MM.1S (cell line): ENCODE measurements at regions not wholly inside any gene's neighbourhood (a gene's known extent, or its start where the extent isn't known, plus 50 kb on each side); places are given as distances from the start of the nearest gene placed in this dataset.

Source experiments
- DNase-seq: peaks from one replicate; pipeline ENCODE4 v3.0.0-alpha.2; 2015
- H2AFZ ChIP-seq: fragments of 300-600 bp; sonication (generic); 2 replicates; pipeline ENCODE4 v1.6.0; 2016; ENCODE audit warnings: antibody characterized with exemption, low read length
- H3F3A ChIP-seq: fragments of 300-600 bp; sonication (generic); 2 replicates; pipeline ENCODE4 v1.6.1; 2016; ENCODE audit warnings: mild to moderate bottlenecking, antibody characterized with exemption, low read length, moderate library complexity, mixed read lengths; ENCODE audit not compliant: insufficient read depth
- H3K27ac ChIP-seq: fragments of 300-600 bp; sonication (generic); 2 replicates; pipeline ENCODE4 v1.5.1; 2016; ENCODE audit warnings: mild to moderate bottlenecking, low read length
- H3K27me3 ChIP-seq: fragments of 300-600 bp; sonication (generic); replicated peaks from 2 replicates; pipeline ENCODE4 v1.6.0; 2016; ENCODE audit warnings: low read length; ENCODE audit not compliant: insufficient read depth
- H3K36me3 ChIP-seq: fragments of 300-600 bp; sonication (generic); replicated peaks from 2 replicates; pipeline ENCODE4 v1.6.1; 2016; ENCODE audit warnings: mild to moderate bottlenecking, low read length, mixed read lengths; ENCODE audit not compliant: insufficient read depth
- H3K4me1 ChIP-seq: fragments of 300-600 bp; sonication (generic); 2 replicates; pipeline ENCODE4 v1.6.1; 2016; ENCODE audit warnings: low read length, mixed read lengths
- H3K4me2 ChIP-seq: fragments of 300-600 bp; sonication (generic); 2 replicates; pipeline ENCODE4 v1.6.0; 2016; ENCODE audit warnings: low read depth, low read length
- H3K4me3 ChIP-seq: fragments of 300-600 bp; sonication (generic); 2 replicates; pipeline ENCODE4 v1.5.1; 2016; ENCODE audit warnings: low read length, mixed read lengths
- H3K79me2 ChIP-seq: fragments of 300-600 bp; sonication (generic); 2 replicates; pipeline ENCODE4 v1.6.1; 2016; ENCODE audit warnings: mixed run types, low read length, mixed read lengths
- H3K9ac ChIP-seq: fragments of 300-600 bp; sonication (generic); 2 replicates; pipeline ENCODE4 v1.6.1; 2016; ENCODE audit warnings: low read length, mixed read lengths
- H3K9me2 ChIP-seq: fragments of 300-600 bp; sonication (generic); replicated peaks from 2 replicates; pipeline ENCODE4 v1.6.1; 2016; ENCODE audit warnings: mild to moderate bottlenecking, low read length, mixed read lengths; ENCODE audit not compliant: insufficient read depth
- H3K9me3 ChIP-seq: fragments of 300-600 bp; sonication (generic); replicated peaks from 2 replicates; pipeline ENCODE4 v1.6.1; 2016; ENCODE audit warnings: mild to moderate bottlenecking, low read length, mixed read lengths; ENCODE audit not compliant: insufficient read depth
- H4K20me1 ChIP-seq: fragments of 300-600 bp; sonication (generic); 2 replicates; pipeline ENCODE4 v1.6.1; 2016; ENCODE audit warnings: mild to moderate bottlenecking, low read length, moderate library complexity, mixed read lengths; ENCODE audit not compliant: insufficient read depth
- EZH2 ChIP-seq: fragments of 300-600 bp; sonication (generic); optimal IDR thresholded peaks from 2 replicates; pipeline ENCODE3; 2017; ENCODE audit warnings: low read depth, mild to moderate bottlenecking, antibody characterized with exemption, low read length, mixed read lengths
- EZH2phosphoT487 ChIP-seq: fragments of 300-600 bp; sonication (generic); IDR thresholded peaks from 2 replicates; pipeline ENCODE4 v1.6.1; 2018; ENCODE audit warnings: antibody characterized with exemption, low read length
- TF ChIP-seq, protein P1 (sequence below): fragments of 300-600 bp; sonication (generic); IDR thresholded peaks from 2 replicates; pipeline ENCODE4 v1.5.1; 2016; ENCODE audit warnings: antibody characterized with exemption, low read length, mixed read lengths

DNA sequence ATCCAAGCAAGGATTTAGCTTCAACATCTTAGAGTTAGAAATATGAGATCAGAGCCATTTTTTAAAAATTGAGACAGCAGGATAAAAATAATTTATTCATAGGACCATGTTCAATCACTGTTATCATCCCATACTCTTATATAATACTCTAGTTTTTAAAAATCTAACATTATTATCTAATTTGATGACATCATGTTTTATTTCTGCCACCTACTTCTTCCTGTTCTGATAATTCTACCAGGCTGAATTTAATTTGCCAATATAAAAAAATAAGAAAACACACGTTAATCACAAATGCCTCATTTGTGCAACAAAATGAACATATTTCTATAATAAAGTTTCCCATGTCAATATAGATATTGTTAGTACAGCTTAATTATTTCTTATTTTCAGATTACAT, 621.7 kb downstream of the KCNJ3 start:
- no peak for DNase-seq
- Histone ChIP-seq H3K79me2 (no peaks in the 10 kb centered on the region), H4K20me1 (no peaks in the 10 kb centered on the region), H3K36me3 (no peaks in the 10 kb centered on the region), H3F3A (no peaks in the 10 kb centered on the region), H3K27ac (no peak overlapping the region), H3K4me2 (no peak overlapping the region), H3K4me1 (no peaks in the 10 kb centered on the region), H3K9me2 (no peaks in the 10 kb centered on the region), H3K27me3 (no peaks in the 10 kb centered on the region), H3K9ac (no peak overlapping the region), H3K9me3 (no peaks in the 10 kb centered on the region), H2AFZ (no peak overlapping the region), H3K4me3 (no peak overlapping the region)
- TF ChIP-seq EZH2phosphoT487 (no peak), EZH2 (no peak)
- TF ChIP-seq, protein P1, sequence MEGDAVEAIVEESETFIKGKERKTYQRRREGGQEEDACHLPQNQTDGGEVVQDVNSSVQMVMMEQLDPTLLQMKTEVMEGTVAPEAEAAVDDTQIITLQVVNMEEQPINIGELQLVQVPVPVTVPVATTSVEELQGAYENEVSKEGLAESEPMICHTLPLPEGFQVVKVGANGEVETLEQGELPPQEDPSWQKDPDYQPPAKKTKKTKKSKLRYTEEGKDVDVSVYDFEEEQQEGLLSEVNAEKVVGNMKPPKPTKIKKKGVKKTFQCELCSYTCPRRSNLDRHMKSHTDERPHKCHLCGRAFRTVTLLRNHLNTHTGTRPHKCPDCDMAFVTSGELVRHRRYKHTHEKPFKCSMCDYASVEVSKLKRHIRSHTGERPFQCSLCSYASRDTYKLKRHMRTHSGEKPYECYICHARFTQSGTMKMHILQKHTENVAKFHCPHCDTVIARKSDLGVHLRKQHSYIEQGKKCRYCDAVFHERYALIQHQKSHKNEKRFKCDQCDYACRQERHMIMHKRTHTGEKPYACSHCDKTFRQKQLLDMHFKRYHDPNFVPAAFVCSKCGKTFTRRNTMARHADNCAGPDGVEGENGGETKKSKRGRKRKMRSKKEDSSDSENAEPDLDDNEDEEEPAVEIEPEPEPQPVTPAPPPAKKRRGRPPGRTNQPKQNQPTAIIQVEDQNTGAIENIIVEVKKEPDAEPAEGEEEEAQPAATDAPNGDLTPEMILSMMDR: no peak

DNA sequence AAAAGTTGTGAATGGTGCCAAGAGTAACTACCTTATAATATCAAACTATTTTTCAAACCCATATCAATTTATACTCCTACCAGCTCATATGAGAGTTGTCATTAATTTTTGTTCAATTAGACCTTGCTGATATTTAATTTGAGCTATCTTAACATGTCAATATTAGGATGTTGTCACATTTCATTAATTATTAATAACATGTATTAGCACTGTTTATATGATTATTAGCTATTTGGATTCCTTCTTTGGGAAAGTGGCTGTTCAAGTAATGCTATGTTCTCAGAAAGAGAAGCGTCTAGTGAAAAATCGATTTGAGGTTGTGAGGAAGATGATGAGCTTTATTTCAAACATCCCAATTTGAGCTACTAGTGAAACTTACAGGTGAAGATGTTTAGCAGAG, 620.2 kb downstream of the KCNJ3 start:
- no peak overlapping the region for H3K9ac ChIP-seq
- no peaks in the 10 kb centered on the region for H3K79me2 ChIP-seq
- H3K27ac ChIP-seq: no peak overlapping the region
- H3K9me2 ChIP-seq: no peaks in the 10 kb centered on the region
- TF ChIP-seq, protein P1: no peak
- TF ChIP-seq EZH2: no peak
- TF ChIP-seq EZH2phosphoT487: no peak
- no peaks in the 10 kb centered on the region for H3F3A ChIP-seq
- no peaks in the 10 kb centered on the region for H3K9me3 ChIP-seq
- H3K4me2 ChIP-seq: no peak overlapping the region
- H3K4me3 ChIP-seq: no peak overlapping the region
- H3K36me3 ChIP-seq: no peaks in the 10 kb centered on the region
- no peaks in the 10 kb centered on the region for H3K27me3 ChIP-seq
- DNase-seq: no peak
- H2AFZ ChIP-seq: no peak overlapping the region
- H4K20me1 ChIP-seq: no peaks in the 10 kb centered on the region
- no peaks in the 10 kb centered on the region for H3K4me1 ChIP-seq

DNA sequence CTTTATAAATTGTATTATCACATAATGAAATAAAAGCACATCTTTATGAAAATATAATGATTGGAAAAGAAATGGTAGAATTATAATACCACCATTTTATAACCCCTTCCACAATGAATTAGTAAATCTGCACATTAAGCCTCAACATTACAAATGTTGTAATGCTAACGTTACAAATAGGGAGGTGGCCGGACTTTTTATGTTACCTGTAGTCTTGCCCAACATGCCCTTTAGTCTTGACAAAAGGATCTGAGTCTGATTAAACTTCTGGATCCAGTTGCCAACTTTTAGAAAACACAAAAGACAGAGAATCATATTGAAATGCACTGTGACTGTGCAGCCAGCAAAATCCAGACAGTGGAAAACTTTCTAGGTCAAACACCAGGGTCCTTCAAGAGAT, 617.3 kb downstream of the KCNJ3 start:
- DNase-seq: no peak
- Histone ChIP-seq H3K9me2 (no peaks in the 10 kb centered on the region), H2AFZ (no peak overlapping the region), H4K20me1 (no peaks in the 10 kb centered on the region), H3K36me3 (no peaks in the 10 kb centered on the region), H3F3A (no peaks in the 10 kb centered on the region), H3K9ac (no peak overlapping the region), H3K4me2 (no peak overlapping the region), H3K4me3 (no peak overlapping the region), H3K27ac (no peak overlapping the region), H3K9me3 (no peaks in the 10 kb centered on the region), H3K4me1 (no peaks in the 10 kb centered on the region), H3K27me3 (no peaks in the 10 kb centered on the region), H3K79me2 (no peaks in the 10 kb centered on the region)
- TF ChIP-seq, protein P1: no peak

DNA sequence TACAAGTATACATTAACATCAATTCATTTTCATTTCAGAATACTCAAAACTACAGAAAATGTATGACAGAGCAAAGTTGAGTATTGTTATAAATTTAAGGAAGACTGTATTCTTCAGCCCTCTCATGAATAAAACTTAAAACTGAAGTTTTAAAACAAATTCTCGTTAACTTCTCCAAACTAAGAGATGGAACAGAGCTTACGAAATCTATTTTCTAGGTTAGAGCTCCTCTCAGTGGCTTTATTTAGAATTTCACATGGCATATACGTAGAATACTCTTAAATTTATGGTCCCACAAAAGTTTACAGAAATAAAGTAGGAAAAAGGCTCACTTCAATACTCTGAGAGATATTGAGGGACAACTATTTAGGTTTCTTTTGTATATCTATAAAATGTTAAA, 612.1 kb downstream of the KCNJ3 start:
- H3K9me2 ChIP-seq: no peaks in the 10 kb centered on the region
- no peak overlapping the region for H2AFZ ChIP-seq
- no peaks in the 10 kb centered on the region for H3K27me3 ChIP-seq
- H3K36me3 ChIP-seq: no peaks in the 10 kb centered on the region
- no peak overlapping the region for H3K9ac ChIP-seq
- no peaks in the 10 kb centered on the region for H3K4me1 ChIP-seq
- peak; percentile 50 for DNase-seq
- H3K4me3 ChIP-seq: no peak overlapping the region
- no peaks in the 10 kb centered on the region for H4K20me1 ChIP-seq
- no peak overlapping the region for H3K4me2 ChIP-seq
- TF ChIP-seq EZH2phosphoT487: no peak
- TF ChIP-seq, protein P1: peak; percentile 56
- no peak overlapping the region for H3K27ac ChIP-seq
- H3K79me2 ChIP-seq: no peaks in the 10 kb centered on the region
- H3K9me3 ChIP-seq: no peaks in the 10 kb centered on the region
- no peaks in the 10 kb centered on the region for H3F3A ChIP-seq
